GM13976 (cell line): ENCODE measurements at regions not wholly inside any gene's neighbourhood (a gene's known extent, or its start where the extent isn't known, plus 50 kb on each side); places are given as distances from the start of the nearest gene placed in this dataset.

Experiments
- DNase-seq: peaks from one replicate; pipeline ENCODE4 v3.0.0; 2012; ENCODE audit warnings: low spot score
- CTCF ChIP-seq: IDR thresholded peaks from 2 replicates; pipeline ENCODE4 v1.5.1; 2012; ENCODE audit warnings: borderline replicate concordance, mild to moderate bottlenecking; ENCODE audit not compliant: insufficient read depth; ENCODE audit errors: extremely low read depth, missing control alignments, control extremely low read depth
- in situ Hi-C: fragments of 300-500 bp; cut with MboI; formaldehyde crosslinking; loops from one replicate; pipeline ENCODE4 v1.12.0; 2022; ENCODE audit warnings: low sequenced_read_pairs, mixed read lengths, inconsistent platforms; ENCODE audit not compliant: unreplicated experiment

- in situ Hi-C loops, result no loop called here
- TF ChIP-seq CTCF, result no peak
- no peak for DNase-seq
Measured at GRCh38 chr3:72601060-72601459, 247.2 kb downstream of the SHQ1 start.

GRCh38 chr3:72597756-72598195, 250.5 kb downstream of the SHQ1 start:
- no peak for TF ChIP-seq CTCF
- in situ Hi-C loops, result no loop called here
- no peak for DNase-seq

GRCh38 chr3:72597043-72597442, 251.2 kb downstream of the SHQ1 start:
- in situ Hi-C loops, result no loop called here
- DNase-seq, result no peak
- no peak for TF ChIP-seq CTCF

- in situ Hi-C loops, result no loop called here
- TF ChIP-seq CTCF, result no peak
- DNase-seq, result no peak
Measured at GRCh38 chr3:72595927-72596610, 252.2 kb downstream of the SHQ1 start.

- in situ Hi-C loops, result no loop called here
- no peak for TF ChIP-seq CTCF
Measured at GRCh38 chr3:72595376-72595775, 252.9 kb downstream of the SHQ1 start.

GRCh38 chr3:72594615-72595215, 253.5 kb downstream of the SHQ1 start:
- no peak for TF ChIP-seq CTCF
- in situ Hi-C loops, result no loop called here

More at GRCh38 chr3:72595376-72595775, 252.9 kb downstream of the SHQ1 start:
- DNase-seq, result no peak

More at GRCh38 chr3:72594615-72595215, 253.5 kb downstream of the SHQ1 start:
- no peak for DNase-seq
